Keratinocyte (primary cell): ENCODE measurements at regions not wholly inside any gene's neighbourhood (a gene's known extent, or its start where the extent isn't known, plus 50 kb on each side); places are given as distances from the start of the nearest gene placed in this dataset.

ENCODE experiments used
- EZH2 ChIP-seq: IDR thresholded peaks from one replicate; pipeline ENCODE4 v1.6.1; 2012; ENCODE audit warnings: inconsistent platforms, mild to moderate bottlenecking, low read length, moderate library complexity
- TF ChIP-seq, protein P1 (sequence below), 3 experiments: IDR thresholded peaks in 1 of 3; conservative IDR thresholded peaks in 1 of 3; optimal IDR thresholded peaks in 1 of 3; 2 replicates in 2 of 3; 3 replicates in 1 of 3; pipeline versions ENCODE3 to v1.5.1; 2011; ENCODE audit warnings: low read length in 3 of 3, mild to moderate bottlenecking in 3 of 3, moderate library complexity in 2 of 3, control low read depth in 1 of 3, inconsistent platforms in 1 of 3; ENCODE audit not compliant: insufficient read depth in 2 of 3; ENCODE audit errors: extremely low read depth in 1 of 3

DNA sequence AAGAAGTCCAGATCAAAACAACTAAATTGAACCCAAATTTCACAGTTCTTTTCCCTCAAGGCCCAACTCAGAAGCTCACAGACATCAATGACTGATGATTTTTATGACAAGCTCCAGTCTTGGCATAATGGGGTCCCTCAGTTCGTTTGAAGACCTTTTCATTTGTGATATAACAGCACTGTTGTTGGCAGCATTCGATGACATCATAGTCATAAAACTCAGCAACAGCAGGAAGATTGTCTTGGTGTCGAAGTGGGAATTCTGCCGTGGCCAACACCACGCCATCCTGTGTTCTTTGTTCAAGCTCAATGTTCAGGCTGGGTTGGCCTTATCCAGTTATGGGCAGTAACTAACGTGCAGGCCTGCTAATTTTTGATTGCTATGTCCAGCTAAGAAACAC is 261.7 kb downstream of the C7orf25 start:
- TF ChIP-seq, protein P1, sequence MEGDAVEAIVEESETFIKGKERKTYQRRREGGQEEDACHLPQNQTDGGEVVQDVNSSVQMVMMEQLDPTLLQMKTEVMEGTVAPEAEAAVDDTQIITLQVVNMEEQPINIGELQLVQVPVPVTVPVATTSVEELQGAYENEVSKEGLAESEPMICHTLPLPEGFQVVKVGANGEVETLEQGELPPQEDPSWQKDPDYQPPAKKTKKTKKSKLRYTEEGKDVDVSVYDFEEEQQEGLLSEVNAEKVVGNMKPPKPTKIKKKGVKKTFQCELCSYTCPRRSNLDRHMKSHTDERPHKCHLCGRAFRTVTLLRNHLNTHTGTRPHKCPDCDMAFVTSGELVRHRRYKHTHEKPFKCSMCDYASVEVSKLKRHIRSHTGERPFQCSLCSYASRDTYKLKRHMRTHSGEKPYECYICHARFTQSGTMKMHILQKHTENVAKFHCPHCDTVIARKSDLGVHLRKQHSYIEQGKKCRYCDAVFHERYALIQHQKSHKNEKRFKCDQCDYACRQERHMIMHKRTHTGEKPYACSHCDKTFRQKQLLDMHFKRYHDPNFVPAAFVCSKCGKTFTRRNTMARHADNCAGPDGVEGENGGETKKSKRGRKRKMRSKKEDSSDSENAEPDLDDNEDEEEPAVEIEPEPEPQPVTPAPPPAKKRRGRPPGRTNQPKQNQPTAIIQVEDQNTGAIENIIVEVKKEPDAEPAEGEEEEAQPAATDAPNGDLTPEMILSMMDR (optimal IDR thresholded peaks at IDR 0.05 in 1 of 3, IDR thresholded peaks at IDR 0.05 in 1 of 3, conservative IDR thresholded peaks at IDR 0.05 in 1 of 3; ENCODE audit: extremely low read depth in 1 of 3, insufficient read depth in 2 of 3, low read length in 3 of 3), result no peak
- TF ChIP-seq EZH2, result no peak
